HG03039 (cell line): ENCODE measurements at regions not wholly inside any gene's neighbourhood (a gene's known extent, or its start where the extent isn't known, plus 50 kb on each side); places are given as distances from the start of the nearest gene placed in this dataset.

ENCODE experiments used
- ATAC-seq: cut with Tn5 transposase; IDR thresholded peaks from one replicate; pipeline ENCODE4 v1.9.1; 2021; ENCODE audit warnings: mild to moderate bottlenecking, moderate library complexity; ENCODE audit not compliant: unreplicated experiment

GRCh38 chr10:44476409-44477045, 91.6 kb upstream of the CXCL12 start:
- ATAC-seq, result no peak

- no peak for ATAC-seq
Measured at GRCh38 chr10:44477046-44477425, 92.1 kb upstream of the CXCL12 start.

GRCh38 chr10:44478040-44478439, 93.1 kb upstream of the CXCL12 start:
- no peak for ATAC-seq

- no peak for ATAC-seq
Measured at GRCh38 chr10:44478876-44479705, 94.2 kb upstream of the CXCL12 start.

GRCh38 chr10:44492678-44493077, 107.8 kb upstream of the CXCL12 start:
- no peak for ATAC-seq

GRCh38 chr10:44498222-44498621, 113.3 kb upstream of the CXCL12 start:
- no peak for ATAC-seq

- ATAC-seq, result no peak
Measured at GRCh38 chr10:44500451-44500850, 115.6 kb upstream of the CXCL12 start.

GRCh38 chr10:44506386-44506785, 121.5 kb upstream of the CXCL12 start:
- ATAC-seq, result no peak

GRCh38 chr10:44510379-44511115, 125.7 kb upstream of the CXCL12 start:
- ATAC-seq, result no peak

GRCh38 chr10:44511166-44511565, 126.3 kb upstream of the CXCL12 start:
- no peak for ATAC-seq

GRCh38 chr10:44511601-44512000, 126.7 kb upstream of the CXCL12 start:
- ATAC-seq, result no peak

GRCh38 chr10:44512431-44513022, 127.6 kb upstream of the CXCL12 start:
- no peak for ATAC-seq

- no peak for ATAC-seq
Measured at GRCh38 chr10:44513591-44513990, 128.7 kb upstream of the CXCL12 start.

GRCh38 chr10:44516891-44517290, 132.0 kb upstream of the CXCL12 start:
- no peak for ATAC-seq

GRCh38 chr10:44517635-44518034, 132.7 kb upstream of the CXCL12 start:
- ATAC-seq, result no peak

- no peak for ATAC-seq
Measured at GRCh38 chr10:44519361-44519760, 134.5 kb upstream of the CXCL12 start.

GRCh38 chr10:44520651-44521050, 135.8 kb upstream of the CXCL12 start:
- ATAC-seq, result no peak

- no peak for ATAC-seq
Measured at GRCh38 chr10:44539178-44539577, 154.3 kb upstream of the CXCL12 start.

GRCh38 chr10:44552726-44553125, 167.8 kb upstream of the CXCL12 start:
- ATAC-seq, result no peak

- no peak for ATAC-seq
Measured at GRCh38 chr10:44557596-44558191, 172.8 kb upstream of the CXCL12 start.

GRCh38 chr10:44558521-44558920, 173.6 kb upstream of the CXCL12 start:
- no peak for ATAC-seq
